ENCODE measurements at regions not wholly inside any gene's neighbourhood (a gene's known extent, or its start where the extent isn't known, plus 50 kb on each side); places are given as distances from the start of the nearest gene placed in this dataset.

DNA sequence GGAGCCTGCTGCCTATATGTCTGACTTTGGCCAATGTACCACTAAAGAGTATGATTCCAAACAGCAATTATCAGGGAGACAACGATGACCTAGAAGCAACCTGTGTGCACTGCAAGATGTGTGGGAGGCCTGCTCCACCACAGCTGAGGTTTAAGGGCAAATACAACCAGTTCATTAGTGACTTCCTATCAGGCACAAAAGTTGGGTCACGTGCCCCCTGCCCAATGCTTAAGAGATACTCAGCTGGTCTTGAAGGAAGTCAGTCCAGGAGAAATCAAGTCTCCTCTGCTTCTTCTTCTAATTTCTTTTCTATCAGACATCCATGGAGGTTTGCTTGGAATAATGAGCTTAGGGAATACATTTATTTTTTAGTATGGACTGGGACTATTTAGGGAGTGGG, 296.0 kb downstream of the HLX start:
- TF ChIP-seq, protein P1, sequence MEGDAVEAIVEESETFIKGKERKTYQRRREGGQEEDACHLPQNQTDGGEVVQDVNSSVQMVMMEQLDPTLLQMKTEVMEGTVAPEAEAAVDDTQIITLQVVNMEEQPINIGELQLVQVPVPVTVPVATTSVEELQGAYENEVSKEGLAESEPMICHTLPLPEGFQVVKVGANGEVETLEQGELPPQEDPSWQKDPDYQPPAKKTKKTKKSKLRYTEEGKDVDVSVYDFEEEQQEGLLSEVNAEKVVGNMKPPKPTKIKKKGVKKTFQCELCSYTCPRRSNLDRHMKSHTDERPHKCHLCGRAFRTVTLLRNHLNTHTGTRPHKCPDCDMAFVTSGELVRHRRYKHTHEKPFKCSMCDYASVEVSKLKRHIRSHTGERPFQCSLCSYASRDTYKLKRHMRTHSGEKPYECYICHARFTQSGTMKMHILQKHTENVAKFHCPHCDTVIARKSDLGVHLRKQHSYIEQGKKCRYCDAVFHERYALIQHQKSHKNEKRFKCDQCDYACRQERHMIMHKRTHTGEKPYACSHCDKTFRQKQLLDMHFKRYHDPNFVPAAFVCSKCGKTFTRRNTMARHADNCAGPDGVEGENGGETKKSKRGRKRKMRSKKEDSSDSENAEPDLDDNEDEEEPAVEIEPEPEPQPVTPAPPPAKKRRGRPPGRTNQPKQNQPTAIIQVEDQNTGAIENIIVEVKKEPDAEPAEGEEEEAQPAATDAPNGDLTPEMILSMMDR (conservative IDR thresholded peaks at IDR 0.05) = no peak
- no peak for TF ChIP-seq ZFX (IDR thresholded peaks at IDR 0.05)
